ENCODE measurements at regions not wholly inside any gene's neighbourhood (a gene's known extent, or its start where the extent isn't known, plus 50 kb on each side); places are given as distances from the start of the nearest gene placed in this dataset.

DNA sequence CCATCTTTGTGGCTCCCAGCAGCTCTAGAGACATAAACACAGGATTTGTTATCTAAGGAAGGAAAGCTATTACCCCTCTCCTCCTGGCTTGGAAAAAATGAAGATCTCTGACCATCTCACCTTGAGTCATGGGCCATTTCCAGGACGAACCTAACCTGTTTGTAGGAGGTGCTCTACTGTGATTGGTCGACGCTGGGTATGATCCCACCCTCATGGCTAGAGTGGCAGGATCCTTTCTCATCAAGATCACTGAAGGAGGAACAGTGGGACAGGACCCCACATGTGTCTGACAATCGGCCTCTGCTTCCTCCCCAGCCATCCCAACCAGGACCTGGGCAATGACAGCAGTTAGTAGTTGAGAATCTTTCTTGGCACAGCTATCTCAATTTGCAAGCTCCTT, 144.1 kb downstream of the EMX2 start:
- TF ChIP-seq EZH2 (IDR thresholded peaks at IDR 0.05): no peak
- TF ChIP-seq POLR2AphosphoS5 (IDR thresholded peaks at IDR 0.05; ENCODE audit: borderline replicate concordance, low read depth, low read length): no peak
